ENCODE measurements at regions not wholly inside any gene's neighbourhood (a gene's known extent, or its start where the extent isn't known, plus 50 kb on each side); places are given as distances from the start of the nearest gene placed in this dataset.

DNA sequence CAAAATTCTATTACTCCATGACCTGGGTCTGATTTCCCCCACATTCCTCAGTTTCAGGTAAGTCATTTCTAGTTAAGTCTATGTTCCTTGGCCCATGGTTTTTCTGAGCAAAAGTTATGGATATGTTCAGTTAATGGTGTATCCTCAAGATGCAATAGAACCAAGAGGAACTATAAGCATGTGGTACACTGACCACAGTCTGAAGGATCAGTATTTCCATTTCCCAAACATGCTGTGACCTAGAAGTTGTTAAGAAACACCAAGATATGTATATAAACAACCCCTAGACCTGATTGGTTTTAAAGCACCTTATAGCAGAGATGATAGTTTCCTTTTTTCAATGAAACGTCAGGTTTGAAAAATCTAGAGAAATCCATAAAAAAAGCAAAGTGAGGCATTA is 94.2 kb upstream of the ABCB5 start:
- no peaks in the 10 kb centered on the region for H3K79me2 ChIP-seq (ENCODE audit: control insufficient read depth, insufficient read depth, low read length)
- H3K4me1 ChIP-seq (ENCODE audit: control insufficient read depth in 2 of 2, insufficient read depth in 2 of 2, low read length in 2 of 2): no peaks in the 10 kb centered on the region
- no peaks in the 10 kb centered on the region for H3K27me3 ChIP-seq (replicated peaks in 1 of 4; ENCODE audit: control extremely low read depth in 1 of 4, control insufficient read depth in 3 of 4, insufficient read depth in 4 of 4, low read length in 3 of 4)
- WGBS (ENCODE audit: insufficient coverage): no CpG with 5 or more reads among the region's 1 CpG
- no peak overlapping the region for H3K4me3 Mint-ChIP-seq
- CTCF ChIA-PET: no interaction called here
- H3K9ac ChIP-seq (ENCODE audit: low read length): no peak overlapping the region
- no peaks in the 10 kb centered on the region for H3K9me3 Mint-ChIP-seq (ENCODE audit: insufficient read depth)
- no peak overlapping the region for H3K27ac Mint-ChIP-seq
- H2AFZ ChIP-seq (ENCODE audit: insufficient read depth, low read depth, low read length, poor library complexity, severe bottlenecking): no peak overlapping the region
- POLR2A ChIA-PET: no interaction called here
- H3K4me2 ChIP-seq (replicated peaks; ENCODE audit: low read depth, low read length, poor library complexity, severe bottlenecking): no peak overlapping the region
- H3K4me3 ChIP-seq (ENCODE audit: control extremely low read depth in 1 of 5, extremely low read depth in 1 of 5, insufficient read depth in 1 of 5, low read depth in 2 of 5, low read length in 4 of 5): no peak overlapping the region
- DNase-seq: no peak
- intact Hi-C loops (cut with micrococcal nuclease): no loop called here
- no peaks in the 10 kb centered on the region for H3K4me1 Mint-ChIP-seq
- H3K9me3 ChIP-seq (ENCODE audit: control extremely low read depth in 1 of 3, control insufficient read depth in 2 of 3, insufficient read depth in 1 of 3, low read length in 2 of 3): no peaks in the 10 kb centered on the region
- TF ChIP-seq EZH2 (IDR thresholded peaks at IDR 0.05; ENCODE audit: borderline replicate concordance, insufficient read depth, low read depth, low read length, poor library complexity, severe bottlenecking) (no peak), CTCF (IDR thresholded peaks at IDR 0.05) (no peak)
- no peak overlapping the region for H3K27ac ChIP-seq (ENCODE audit: low read length in 2 of 2)
- ATAC-seq (ENCODE audit: low read depth): no peak
- no peaks in the 10 kb centered on the region for H4K20me1 ChIP-seq (ENCODE audit: control insufficient read depth, insufficient read depth, low read length, poor library complexity, severe bottlenecking)
- peaks cover 3% of the 10 kb centered on the region for H3K27me3 Mint-ChIP-seq
- no peaks in the 10 kb centered on the region for H3K36me3 ChIP-seq (replicated peaks in 1 of 2; ENCODE audit: control extremely low read depth in 1 of 2, control insufficient read depth in 1 of 2, extremely low read depth in 1 of 2, insufficient read depth in 2 of 2, low read length in 1 of 2)

DNA sequence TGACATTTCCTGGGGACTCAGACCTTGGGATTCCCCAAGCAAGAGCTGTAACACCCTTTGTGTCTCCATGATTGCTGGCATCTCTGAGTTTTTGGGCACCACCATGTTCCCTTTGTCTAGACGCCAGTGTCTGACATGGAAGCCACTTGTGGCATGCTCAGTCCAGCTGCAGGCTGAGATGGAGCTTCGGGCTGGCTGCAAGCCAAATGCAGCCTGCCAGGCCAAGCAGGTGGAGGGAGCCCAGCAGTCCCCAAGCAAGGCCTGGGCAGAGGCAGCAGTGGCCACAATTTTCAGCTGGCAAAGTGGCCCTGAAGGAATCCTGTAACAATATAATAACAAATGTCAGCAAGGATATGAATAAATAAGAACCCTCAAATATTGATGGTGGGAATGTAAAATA is 86.2 kb upstream of the ABCB5 start:
- Histone ChIP-seq H2AFZ (ENCODE audit: insufficient read depth, low read depth, low read length, poor library complexity, severe bottlenecking) (no peak overlapping the region), H3K4me1 (ENCODE audit: control insufficient read depth in 2 of 2, insufficient read depth in 2 of 2, low read length in 2 of 2) (no peaks in the 10 kb centered on the region), H4K20me1 (ENCODE audit: control insufficient read depth, insufficient read depth, low read length, poor library complexity, severe bottlenecking) (no peaks in the 10 kb centered on the region), H3K4me2 (replicated peaks; ENCODE audit: low read depth, low read length, poor library complexity, severe bottlenecking) (no peak overlapping the region), H3K4me3 (ENCODE audit: control extremely low read depth in 1 of 5, extremely low read depth in 1 of 5, insufficient read depth in 1 of 5, low read depth in 2 of 5, low read length in 4 of 5) (no peak overlapping the region), H3K9ac (ENCODE audit: low read length) (no peak overlapping the region), H3K9me3 (ENCODE audit: control extremely low read depth in 1 of 3, control insufficient read depth in 2 of 3, insufficient read depth in 1 of 3, low read length in 2 of 3) (peaks cover 0 to 7% (median 5%) of the 10 kb centered on the region in 3 donors), H3K27me3 (replicated peaks in 1 of 4; ENCODE audit: control extremely low read depth in 1 of 4, control insufficient read depth in 3 of 4, insufficient read depth in 4 of 4, low read length in 3 of 4) (no peaks in the 10 kb centered on the region), H3K79me2 (ENCODE audit: control insufficient read depth, insufficient read depth, low read length) (no peaks in the 10 kb centered on the region), H3K36me3 (replicated peaks in 1 of 2; ENCODE audit: control extremely low read depth in 1 of 2, control insufficient read depth in 1 of 2, extremely low read depth in 1 of 2, insufficient read depth in 2 of 2, low read length in 1 of 2) (no peaks in the 10 kb centered on the region), H3K27ac (ENCODE audit: low read length in 2 of 2) (no peak overlapping the region)
- 94% methylated on average over 2 of the region's 2 CpGs for WGBS (ENCODE audit: insufficient coverage)
- ATAC-seq (ENCODE audit: low read depth) (no peak), DNase-seq (no peak)
- no peaks in the 10 kb centered on the region for H3K4me1 Mint-ChIP-seq
- no peak overlapping the region for H3K4me3 Mint-ChIP-seq
- peaks cover 8% of the 10 kb centered on the region for H3K9me3 Mint-ChIP-seq (ENCODE audit: insufficient read depth)
- H3K27ac Mint-ChIP-seq: no peak overlapping the region
- ChIA-PET CTCF (interaction anchor here (0.6 kb wide), 1 partner anchor 815 kb away, joined by 4 read pairs; no protein-coding TSS in a partner anchor), POLR2A (no interaction called here)
- no peak for TF ChIP-seq CTCF (IDR thresholded peaks at IDR 0.05)
- no peak for TF ChIP-seq EZH2 (IDR thresholded peaks at IDR 0.05; ENCODE audit: borderline replicate concordance, insufficient read depth, low read depth, low read length, poor library complexity, severe bottlenecking)
- intact Hi-C loops (cut with micrococcal nuclease): no loop called here
- H3K27me3 Mint-ChIP-seq: peaks cover 5% of the 10 kb centered on the region
